HG03135 (cell line): ENCODE measurements at regions not wholly inside any gene's neighbourhood (a gene's known extent, or its start where the extent isn't known, plus 50 kb on each side); places are given as distances from the start of the nearest gene placed in this dataset.

Experiments used
- ATAC-seq: cut with Tn5 transposase; IDR thresholded peaks from one replicate; pipeline ENCODE4 v1.9.1; 2021; ENCODE audit warnings: mild to moderate bottlenecking, moderate library complexity; ENCODE audit not compliant: unreplicated experiment

DNA sequence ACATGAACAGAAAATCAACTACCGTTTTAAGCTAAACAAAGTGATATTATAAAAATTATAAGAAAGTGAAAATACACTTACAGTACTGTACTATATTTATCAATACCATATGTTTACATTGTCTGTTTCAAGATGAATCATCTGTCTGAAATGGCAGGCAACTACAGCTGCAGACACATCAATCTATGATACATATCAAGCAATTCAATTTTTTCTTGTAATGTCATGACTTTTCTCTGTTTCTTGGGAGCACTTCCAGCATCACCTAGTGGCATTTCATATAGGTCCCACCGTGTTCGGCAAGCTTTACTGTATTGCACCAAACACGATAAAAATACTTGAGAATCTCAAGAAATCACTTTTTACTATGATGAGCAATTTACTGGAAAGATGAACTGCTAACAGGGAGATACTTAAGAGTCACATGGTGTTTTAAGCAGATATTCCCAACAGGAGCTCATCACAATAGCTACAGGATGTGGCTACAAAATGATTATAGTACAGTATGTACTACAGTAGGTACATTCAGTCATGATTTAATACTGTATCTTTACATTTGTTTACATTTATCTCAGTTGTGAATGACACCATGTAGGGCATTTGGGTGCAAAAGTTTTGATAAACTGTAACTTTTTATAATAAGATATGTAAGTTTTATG lies 207.4 kb downstream of the ADAM29 start:
- ATAC-seq, result no peak

DNA sequence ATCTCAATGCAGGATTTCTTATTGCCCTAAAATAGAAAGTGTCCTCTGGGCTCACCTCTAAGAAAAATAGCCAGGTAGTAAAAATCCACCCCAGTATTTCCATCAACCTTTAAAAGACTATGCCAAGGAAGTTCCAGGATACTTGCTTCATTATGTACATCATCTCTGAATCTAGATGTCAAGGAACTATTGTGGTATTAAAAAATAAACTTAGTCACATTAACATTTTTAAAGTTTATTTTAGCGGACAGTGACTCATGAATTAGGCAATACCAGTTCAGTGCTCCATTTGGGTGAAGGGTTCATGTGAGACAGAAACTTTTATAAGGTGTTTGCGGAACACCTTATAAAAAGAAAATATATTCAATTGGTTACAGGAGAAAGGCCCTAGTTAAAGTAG lies 209.2 kb downstream of the ADAM29 start:
- no peak for ATAC-seq

DNA sequence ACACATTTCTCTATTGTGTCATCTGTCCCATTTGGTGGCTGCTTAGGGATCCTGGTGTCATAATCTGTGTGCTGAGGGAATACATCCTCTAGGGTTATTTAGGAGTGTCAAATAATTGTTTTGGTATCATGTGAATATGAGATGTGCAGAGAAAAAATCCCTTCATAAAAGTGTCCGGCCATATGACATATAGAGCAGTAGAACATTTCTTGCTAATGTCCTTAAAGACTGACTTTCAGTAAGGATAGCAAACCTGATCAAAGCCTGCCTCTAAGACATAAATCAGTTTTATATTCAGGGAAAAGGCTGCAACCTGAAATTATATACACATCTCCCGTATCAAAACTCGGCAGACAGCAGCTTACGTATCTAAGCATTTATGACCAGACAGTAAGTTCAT lies 211.6 kb downstream of the ADAM29 start:
- no peak for ATAC-seq

DNA sequence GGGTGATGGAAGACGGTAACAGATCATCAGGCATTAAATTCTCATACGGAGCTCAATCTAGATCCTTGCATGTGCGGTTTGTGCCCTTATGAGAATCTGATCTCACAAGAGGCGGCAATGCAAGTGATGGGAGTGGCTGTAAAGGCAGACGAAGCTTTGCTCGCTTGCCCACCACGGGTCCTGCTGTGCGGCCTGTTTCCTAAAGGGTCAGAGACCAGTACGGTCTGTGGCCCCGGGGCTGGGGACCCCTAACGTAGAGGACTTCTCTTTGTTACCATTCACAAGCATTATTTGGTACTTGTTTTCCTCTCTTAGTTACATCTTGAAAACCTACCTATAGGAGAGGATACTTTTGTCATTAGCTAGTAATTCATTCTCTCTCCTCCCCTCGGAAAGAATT lies 221.0 kb downstream of the ADAM29 start:
- ATAC-seq, result no peak

DNA sequence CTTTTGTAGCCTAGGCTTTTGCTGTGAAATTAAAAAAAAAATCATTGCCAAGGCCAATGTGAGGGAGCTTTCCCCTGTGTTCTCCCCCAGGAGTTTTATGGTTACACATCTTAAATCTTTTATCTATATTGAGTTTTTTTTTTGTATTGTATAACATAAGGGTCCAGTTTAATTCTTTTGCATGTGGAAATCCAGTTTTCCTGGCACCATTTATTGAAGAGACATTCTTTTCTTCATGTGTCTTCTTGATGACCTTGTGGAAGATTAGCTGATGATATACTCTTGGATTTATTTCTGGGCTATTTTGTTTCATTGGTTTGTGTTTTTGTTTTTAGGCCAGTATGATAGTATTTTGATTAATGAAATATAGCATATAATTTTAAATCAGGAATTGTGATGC lies 225.0 kb downstream of the ADAM29 start:
- no peak for ATAC-seq

DNA sequence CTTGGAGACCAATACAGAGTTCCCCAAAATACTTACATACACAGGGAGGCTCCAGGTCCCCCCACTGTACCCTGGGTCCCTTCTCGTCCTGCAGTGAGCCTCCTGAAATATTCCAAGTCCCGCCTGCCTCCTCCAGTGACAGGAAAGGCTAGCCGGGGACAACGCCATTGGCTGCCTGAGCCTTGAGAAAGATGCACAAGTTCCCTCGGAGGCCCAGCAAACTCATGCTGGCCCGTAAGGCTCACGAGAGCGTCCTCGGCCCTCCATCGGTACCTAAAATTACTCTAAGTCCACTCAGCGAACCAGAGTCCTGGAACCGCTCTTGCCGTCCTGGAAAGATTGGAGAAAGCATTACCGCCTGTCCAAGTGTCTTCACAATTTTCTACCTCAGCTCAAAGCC lies 228.6 kb downstream of the ADAM29 start:
- ATAC-seq, result no peak

DNA sequence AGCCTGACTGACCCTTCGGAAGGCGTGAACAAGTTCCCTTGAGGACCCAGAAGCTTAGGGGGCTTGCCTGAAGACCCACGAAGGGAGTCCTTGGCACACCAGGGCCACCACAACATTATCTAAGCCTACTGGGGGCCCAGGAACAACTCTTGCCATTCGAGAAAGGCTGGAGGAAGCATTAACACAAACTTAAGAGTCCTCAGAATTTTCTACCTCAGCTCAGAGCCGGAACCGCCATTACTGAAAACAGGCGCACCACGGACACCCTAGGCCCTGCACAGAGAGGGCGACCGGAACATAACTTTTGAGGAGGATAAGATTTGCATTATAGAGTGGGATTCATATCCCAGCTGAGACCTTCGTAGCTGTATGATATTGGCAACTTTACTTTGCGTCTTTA lies 229.1 kb downstream of the ADAM29 start:
- ATAC-seq, result no peak

DNA sequence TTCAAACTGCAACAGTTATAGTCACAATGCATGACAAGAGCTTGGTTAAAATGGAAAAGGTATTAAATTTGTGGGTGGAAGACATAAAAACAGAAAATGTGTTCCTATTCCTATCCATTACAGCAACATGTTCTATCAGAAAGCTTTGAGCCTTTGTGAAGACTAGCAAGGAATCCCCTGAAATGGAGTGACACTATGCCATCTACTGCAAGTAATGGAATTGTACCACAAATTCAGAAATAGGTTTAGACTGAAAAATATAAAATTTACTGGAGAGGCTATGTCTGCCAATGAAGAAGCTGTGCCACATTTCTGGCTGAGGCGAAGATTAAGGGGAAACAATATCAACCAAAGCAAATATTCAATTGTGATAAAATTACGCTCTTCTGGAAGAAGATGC lies 247.9 kb downstream of the ADAM29 start:
- no peak for ATAC-seq

DNA sequence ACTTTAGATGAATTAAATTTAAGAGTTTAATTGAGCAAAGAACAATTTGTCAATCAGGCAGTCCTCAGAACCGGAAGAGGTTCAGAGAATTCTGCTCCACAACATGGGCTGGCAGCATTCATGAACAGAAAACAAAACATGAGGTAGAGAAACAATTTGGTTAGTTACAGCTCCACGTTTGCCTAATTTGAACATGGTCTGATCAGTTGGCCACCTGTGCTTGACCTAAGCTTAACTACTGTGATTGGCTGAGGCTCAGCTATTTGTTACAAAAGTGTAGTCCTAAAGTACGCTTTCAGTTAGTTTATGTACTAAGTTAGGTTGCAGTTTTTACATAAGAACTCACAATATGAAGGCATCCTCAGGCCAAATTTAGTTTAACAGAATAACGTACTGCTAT lies 258.6 kb downstream of the ADAM29 start:
- no peak for ATAC-seq

DNA sequence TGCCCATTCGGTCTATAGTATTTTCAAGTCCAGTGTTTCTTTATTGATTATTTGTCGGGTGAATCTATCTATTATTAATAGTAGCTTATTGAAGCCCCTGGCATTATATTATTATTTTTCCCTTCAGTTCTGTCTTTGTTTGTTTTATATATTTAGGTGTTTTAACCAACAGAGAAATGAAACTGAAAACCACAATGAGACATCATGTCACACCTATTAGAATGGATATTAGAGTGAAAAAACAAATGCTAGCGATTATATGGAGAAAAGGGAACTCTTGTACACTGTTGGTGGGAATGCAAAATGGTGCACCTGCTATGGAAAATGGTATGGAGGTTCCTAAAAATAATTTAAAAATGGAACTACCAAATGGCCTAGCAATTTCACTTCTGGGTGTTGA lies 272.5 kb downstream of the ADAM29 start:
- ATAC-seq, result no peak

DNA sequence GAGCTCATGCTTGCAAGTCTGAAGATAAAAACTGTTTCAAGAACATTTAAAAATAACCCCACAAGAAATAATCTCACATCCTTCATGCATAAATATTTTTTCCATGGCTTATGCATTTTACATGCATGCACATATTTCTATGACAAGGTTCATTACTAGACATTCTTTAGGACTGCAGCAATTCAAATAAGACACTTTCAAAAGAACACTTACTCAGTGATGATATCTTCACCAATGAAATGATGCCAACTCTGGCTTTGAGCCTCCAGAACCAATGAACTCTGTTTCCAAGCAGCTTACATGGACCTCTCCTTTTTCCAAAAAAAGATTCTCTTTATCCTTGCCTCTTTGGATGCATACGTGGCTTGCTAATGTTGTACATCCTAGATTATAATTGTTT lies 279.9 kb downstream of the ADAM29 start:
- ATAC-seq, result no peak

DNA sequence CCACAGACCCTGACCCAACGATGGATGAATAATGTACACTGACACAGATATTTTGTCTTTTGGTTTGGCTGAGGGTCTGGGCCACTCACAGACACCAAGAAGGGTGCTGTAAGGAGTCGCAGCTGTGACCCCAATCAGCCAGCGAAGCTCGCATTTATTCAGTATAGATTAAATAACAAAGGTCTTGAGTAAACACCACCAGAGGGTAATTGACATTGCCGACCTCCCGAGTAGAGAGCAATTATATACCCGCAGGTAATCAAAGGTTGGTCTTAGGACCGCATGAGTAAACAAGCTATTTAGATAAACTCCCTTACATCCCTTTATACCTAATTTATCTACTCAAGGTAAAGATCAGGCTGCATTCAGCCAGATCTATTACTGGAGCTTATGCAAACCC lies 297.1 kb downstream of the ADAM29 start:
- ATAC-seq, result no peak

DNA sequence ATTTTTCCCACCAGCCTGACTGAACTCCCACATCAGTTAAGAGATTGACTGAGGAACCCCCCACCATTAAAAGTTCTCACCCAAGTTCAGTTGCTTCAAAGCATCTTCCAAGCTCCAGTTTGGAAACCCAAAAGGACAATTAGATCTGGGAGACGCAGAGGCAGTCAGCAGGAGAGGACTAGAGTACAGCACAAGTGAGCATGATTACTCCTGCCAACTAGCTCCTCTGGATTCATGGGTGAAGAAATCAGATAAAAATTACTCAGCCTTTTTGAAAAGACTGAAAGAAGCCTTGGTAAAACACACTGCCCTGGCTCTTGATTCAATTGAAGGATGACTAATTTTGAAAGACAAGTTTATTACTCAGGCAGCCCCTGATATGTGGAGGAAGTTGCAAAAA lies 297.5 kb downstream of the ADAM29 start:
- no peak for ATAC-seq

DNA sequence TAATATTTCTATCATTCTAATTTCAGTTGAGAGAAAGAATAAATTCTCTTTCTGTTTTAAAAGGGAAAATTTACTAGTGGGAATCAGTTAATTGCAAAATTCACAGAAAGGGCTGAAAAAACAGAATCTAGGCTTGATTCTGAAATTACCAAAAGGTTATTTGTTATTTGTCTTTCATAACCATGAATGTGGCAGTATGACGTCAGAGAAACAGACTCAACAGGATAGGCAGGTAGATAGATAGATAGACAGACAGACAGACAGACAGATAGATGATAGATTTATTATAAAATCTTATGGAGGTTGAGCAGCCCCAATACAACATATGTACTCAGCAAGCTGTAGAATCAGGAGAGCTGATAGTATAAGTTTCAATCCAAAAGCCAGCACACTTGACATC lies 311.0 kb downstream of the ADAM29 start:
- ATAC-seq, result no peak

DNA sequence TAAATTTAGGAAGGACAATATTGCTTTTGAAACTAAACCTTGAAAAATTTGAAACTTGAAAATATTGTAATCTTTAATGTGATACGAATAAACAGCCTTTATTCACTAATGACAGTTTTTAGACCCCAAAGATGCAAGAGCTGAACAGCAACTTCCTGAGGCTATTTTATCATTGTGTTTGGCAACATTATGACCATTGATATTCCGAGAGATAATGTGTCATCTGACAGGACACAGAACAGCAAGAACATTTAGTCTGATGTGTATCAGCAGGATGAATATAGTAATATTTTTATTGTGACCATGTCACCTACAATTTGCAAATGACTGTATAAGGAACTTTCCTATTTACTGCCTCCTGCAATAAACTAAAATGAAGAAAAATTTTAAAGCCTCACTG lies 316.0 kb downstream of the ADAM29 start:
- ATAC-seq, result no peak

DNA sequence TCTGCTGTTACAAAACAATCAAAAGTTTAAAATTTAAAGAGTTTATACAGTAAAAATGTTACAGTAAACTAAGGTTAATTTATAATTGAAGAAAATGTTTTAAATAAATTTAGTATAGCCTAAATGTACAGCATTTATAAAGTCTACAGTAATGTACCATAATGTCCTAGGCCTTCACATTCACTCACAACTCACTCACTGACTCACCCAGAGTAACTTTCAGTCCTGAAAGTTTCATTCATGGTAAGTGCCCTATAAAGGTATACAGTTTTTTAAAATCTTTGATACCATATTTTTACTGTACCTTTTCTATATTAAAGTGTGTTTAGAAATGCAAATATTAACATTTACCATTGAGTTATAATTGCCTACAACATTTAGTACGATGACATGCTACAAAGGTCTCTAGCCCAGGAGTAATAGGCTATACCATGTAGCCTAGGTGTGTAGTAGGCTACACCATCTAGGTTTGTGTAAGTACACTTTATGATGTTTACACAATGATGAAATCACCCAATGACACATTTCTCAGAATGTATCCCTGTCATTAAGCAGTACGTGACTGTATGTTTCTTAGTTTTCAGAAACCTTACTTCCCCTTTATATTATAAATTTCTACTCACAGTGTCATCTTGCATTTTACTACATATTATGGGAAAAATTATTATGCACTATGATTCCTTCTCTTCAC lies 320.8 kb downstream of the ADAM29 start:
- no peak for ATAC-seq

DNA sequence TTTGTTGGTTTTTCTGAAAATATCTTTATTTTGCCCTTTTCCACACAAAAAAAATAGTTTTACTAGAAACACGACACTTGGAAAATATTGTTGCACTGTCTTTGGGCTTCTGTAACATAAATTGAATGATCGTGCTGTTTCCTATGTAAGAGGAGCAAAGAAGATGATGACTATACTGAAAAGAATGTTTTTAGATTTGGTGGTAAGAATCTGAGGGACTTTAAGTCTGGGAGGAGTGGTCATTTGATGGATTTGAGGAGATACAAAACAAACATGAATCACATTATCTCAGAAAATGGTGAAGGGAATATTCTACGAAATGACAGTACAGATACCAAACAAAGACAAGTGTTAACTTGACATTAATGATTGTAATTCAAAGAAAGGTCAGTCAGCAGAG lies 328.8 kb downstream of the ADAM29 start:
- ATAC-seq, result no peak

DNA sequence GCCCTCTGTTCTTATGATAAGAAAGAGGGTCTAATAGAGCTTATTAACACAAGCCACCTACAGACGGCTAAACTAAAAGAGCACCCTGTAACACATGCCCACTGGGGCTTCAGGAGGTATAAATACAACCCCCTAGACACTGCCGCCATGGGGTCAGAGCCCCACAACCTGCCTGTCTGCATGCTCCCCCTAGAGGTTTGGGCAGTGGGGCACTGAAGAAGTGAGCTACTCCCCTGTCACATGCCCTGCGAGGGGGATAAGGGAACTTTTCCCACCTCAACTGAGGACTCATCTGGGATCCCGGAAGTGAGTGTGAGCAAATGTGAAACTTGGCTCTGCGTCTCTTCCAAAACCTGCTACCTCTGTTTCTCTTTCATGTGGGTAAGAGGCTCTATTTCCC lies 334.5 kb downstream of the ADAM29 start:
- no peak for ATAC-seq

DNA sequence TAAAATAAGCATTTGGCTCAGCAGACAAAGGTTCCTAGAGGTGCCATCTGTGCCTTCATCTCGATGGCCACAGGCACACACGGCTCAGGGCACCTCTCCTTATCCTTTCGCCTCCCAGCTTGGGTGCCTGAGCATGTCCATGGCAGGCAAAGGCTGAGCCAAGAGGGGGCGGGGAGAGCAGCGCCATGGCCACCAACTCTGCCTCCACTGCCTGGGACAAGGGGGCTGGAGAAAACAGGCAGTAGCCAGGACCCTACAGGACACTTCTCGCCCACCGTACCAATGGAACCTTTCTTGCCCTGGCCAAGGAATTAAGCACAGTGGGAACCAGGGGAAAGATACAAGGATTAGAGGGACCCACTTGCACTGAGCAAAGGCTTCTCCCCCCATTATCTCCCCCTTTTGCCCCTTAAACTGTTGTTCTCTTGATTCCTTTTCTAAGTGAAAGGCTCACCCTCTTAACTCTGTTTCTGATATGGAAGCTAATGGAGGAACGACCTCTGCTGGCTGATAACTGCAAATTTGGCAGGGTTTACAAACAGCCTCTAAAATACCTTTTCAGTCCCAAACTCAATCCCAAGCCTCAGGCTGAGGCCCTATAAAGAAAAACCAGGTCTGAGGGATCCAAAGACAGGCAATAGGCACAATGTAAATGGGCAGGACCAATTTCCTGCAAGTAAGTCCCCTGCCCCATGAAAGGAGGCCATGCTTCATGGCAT lies 335.2 kb downstream of the ADAM29 start:
- ATAC-seq, result no peak

DNA sequence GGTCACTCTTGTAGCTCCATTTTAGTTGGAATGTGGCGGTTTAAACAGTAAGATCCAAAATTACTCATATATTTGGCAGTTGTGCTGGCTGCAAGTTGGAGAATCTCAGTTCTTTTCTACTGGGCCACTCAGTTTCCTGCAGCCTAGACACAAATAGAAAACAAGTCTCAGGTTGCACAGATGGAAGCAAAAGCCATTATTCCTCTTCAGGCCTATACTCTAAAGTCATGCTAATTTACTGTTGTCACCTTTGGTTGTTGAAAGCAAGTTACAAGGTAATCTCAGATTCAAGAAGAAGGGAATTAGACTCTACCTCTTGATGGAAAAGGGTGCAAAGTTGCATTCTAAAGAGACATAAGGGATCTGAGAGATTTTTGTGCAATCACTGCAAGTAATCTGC lies 345.4 kb downstream of the ADAM29 start:
- no peak for ATAC-seq

DNA sequence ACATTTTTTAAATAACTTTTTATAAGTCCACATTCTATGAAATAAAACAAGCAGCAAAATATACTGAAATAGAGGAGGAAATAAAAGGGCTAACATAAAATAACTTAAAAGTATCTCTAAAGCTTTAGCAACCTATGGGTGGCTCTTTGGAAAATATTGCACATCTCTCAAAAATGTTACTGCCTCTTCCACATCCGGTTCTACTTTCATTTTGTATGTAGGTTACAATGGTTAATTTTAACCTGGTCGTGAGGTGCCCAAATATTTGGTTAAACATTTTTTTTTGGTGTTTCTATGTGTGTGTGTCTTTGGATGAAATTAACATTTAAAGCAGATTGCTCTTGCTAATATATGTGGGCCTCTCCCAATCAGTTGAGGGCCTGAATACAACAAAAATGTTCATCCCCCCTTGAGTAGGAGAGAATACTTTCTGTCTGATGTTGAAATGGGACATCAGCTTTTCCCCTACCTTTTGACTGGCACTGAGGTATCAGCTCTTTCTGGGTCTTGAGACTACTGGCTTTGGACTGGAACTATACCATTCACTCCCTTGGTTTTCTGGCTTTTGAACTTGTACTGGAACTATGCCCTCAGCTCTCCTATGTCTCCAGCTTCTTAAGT lies 353.0 kb downstream of the ADAM29 start:
- peak; percentile 76 for ATAC-seq
